H9 (cell line): ENCODE measurements at regions not wholly inside any gene's neighbourhood (a gene's known extent, or its start where the extent isn't known, plus 50 kb on each side); places are given as distances from the start of the nearest gene placed in this dataset.

Source experiments
- DNase-seq: peaks from one replicate; pipeline ENCODE4 v3.0.0-alpha.2; 2017
- H2AFZ ChIP-seq: one replicate; pipeline ENCODE4 v1.6.1; 2013; ENCODE audit warnings: mild to moderate bottlenecking, low read length, control low read depth, moderate library complexity
- H2AK5ac ChIP-seq: 2 replicates; pipeline ENCODE4 v1.6.1; 2013; ENCODE audit warnings: low read length, control low read depth, mixed read lengths; ENCODE audit not compliant: insufficient read length
- H2BK120ac ChIP-seq: one replicate; pipeline ENCODE4 v1.6.1; 2013; ENCODE audit warnings: low read depth, mild to moderate bottlenecking, low read length, control low read depth, inconsistent platforms; ENCODE audit not compliant: poor library complexity, severe bottlenecking
- H2BK12ac ChIP-seq: 2 replicates; pipeline ENCODE4 v1.6.1; 2013; ENCODE audit warnings: low read length, control low read depth, mixed read lengths, low read depth; ENCODE audit not compliant: insufficient read length
- H2BK15ac ChIP-seq: 2 replicates; pipeline ENCODE4 v1.6.1; 2013; ENCODE audit warnings: low read depth, low read length, control low read depth
- H2BK20ac ChIP-seq: one replicate; pipeline ENCODE4 v1.6.1; 2013; ENCODE audit warnings: low read depth, mild to moderate bottlenecking, low read length, control low read depth, inconsistent platforms; ENCODE audit not compliant: poor library complexity, severe bottlenecking
- H2BK5ac ChIP-seq: 2 replicates; pipeline ENCODE4 v1.6.1; 2013; ENCODE audit warnings: low read length, control low read depth, mixed read lengths; ENCODE audit not compliant: insufficient read length
- H3K14ac ChIP-seq: 2 replicates; pipeline ENCODE4 v1.6.1; 2013; ENCODE audit warnings: low read length, control low read depth; ENCODE audit not compliant: insufficient read depth
- H3K18ac ChIP-seq: 2 replicates; pipeline ENCODE4 v1.6.1; 2013; ENCODE audit warnings: low read depth, mild to moderate bottlenecking, mixed read lengths, low read length, control low read depth; ENCODE audit not compliant: insufficient read length
- H3K23ac ChIP-seq: 2 replicates; pipeline ENCODE4 v1.6.1; 2013; ENCODE audit warnings: low read length, control low read depth, mixed read lengths, low read depth; ENCODE audit not compliant: insufficient read length
- H3K23me2 ChIP-seq: 2 replicates; pipeline ENCODE4 v1.6.1; 2013; ENCODE audit warnings: low read depth, mild to moderate bottlenecking, mixed read lengths, low read length, control low read depth; ENCODE audit not compliant: insufficient read length, poor library complexity, severe bottlenecking
- H3K27ac ChIP-seq: 2 replicates; pipeline ENCODE4 v1.5.1; 2013; ENCODE audit warnings: low read length, control low read depth, mixed read lengths, low read depth; ENCODE audit not compliant: insufficient read length
- H3K27me3 ChIP-seq: 2 replicates; pipeline ENCODE4 v1.6.1; 2013; ENCODE audit warnings: low read length, control low read depth, inconsistent platforms; ENCODE audit not compliant: insufficient read depth
- H3K4ac ChIP-seq: 2 replicates; pipeline ENCODE4 v1.6.1; 2013; ENCODE audit warnings: low read depth, mild to moderate bottlenecking, control low read depth, inconsistent platforms, low read length, moderate library complexity
- H3K4me1 ChIP-seq: 2 replicates; pipeline ENCODE4 v1.6.1; 2013; ENCODE audit warnings: low read length, control low read depth, inconsistent platforms; ENCODE audit not compliant: insufficient read depth
- H3K4me2 ChIP-seq: 2 replicates; pipeline ENCODE4 v1.6.1; 2013; ENCODE audit warnings: low read length, control low read depth, mixed read lengths; ENCODE audit not compliant: insufficient read length, insufficient read depth
- H3K56ac ChIP-seq: 2 replicates; pipeline ENCODE4 v1.6.1; 2013; ENCODE audit warnings: low read depth, mild to moderate bottlenecking, mixed read lengths, low read length, control low read depth; ENCODE audit not compliant: insufficient read length
- H3K79me1 ChIP-seq: 2 replicates; pipeline ENCODE4 v1.6.1; 2013; ENCODE audit warnings: low read depth, mild to moderate bottlenecking, moderate library complexity, low read length, control low read depth, inconsistent platforms; ENCODE audit not compliant: insufficient read depth, poor library complexity, severe bottlenecking
- H3K79me2 ChIP-seq: 2 replicates; pipeline ENCODE4 v1.6.1; 2013; ENCODE audit warnings: low read length, control low read depth, inconsistent platforms; ENCODE audit not compliant: insufficient read depth
- H3K9ac ChIP-seq: 2 replicates; pipeline ENCODE4 v1.6.1; 2013; ENCODE audit warnings: low read length, control low read depth, mixed read lengths; ENCODE audit not compliant: insufficient read length; ENCODE audit errors: extremely low read depth
- H3K9me3 ChIP-seq: one replicate; pipeline ENCODE4 v1.6.1; 2013; ENCODE audit warnings: low read depth, low read length, inconsistent platforms; ENCODE audit not compliant: control insufficient read depth
- H3T11ph ChIP-seq: one replicate; pipeline ENCODE4 v1.6.1; 2013; ENCODE audit warnings: mild to moderate bottlenecking, low read length, control low read depth, inconsistent platforms
- H4K20me1 ChIP-seq: one replicate; pipeline ENCODE4 v1.6.1; 2013; ENCODE audit not compliant: control insufficient read depth, insufficient read length, insufficient read depth
- H4K5ac ChIP-seq: 2 replicates; pipeline ENCODE4 v1.6.1; 2013; ENCODE audit warnings: low read depth, mild to moderate bottlenecking, mixed read lengths, low read length, control low read depth; ENCODE audit not compliant: insufficient read length
- H4K8ac ChIP-seq: replicated peaks from 2 replicates; pipeline ENCODE4 v1.6.1; 2013; ENCODE audit warnings: low read length, control low read depth, mixed read lengths, low read depth; ENCODE audit not compliant: insufficient read length
- H4K91ac ChIP-seq: 2 replicates; pipeline ENCODE4 v1.6.1; 2013; ENCODE audit warnings: low read depth, mild to moderate bottlenecking, moderate library complexity, mixed read lengths, low read length, control low read depth; ENCODE audit not compliant: insufficient read length
- H3K27ac Mint-ChIP-seq, 3 experiments: 2 replicates in 2 of 3; 3 replicates in 1 of 3; pipeline ENCODE4 v1.8.0; 2020 to 2021; ENCODE audit warnings: mixed read lengths in 3 of 3, mild to moderate bottlenecking in 1 of 3, moderate library complexity in 1 of 3
- H3K27me3 Mint-ChIP-seq: 2 replicates; pipeline ENCODE4 v1.8.0; 2021; ENCODE audit warnings: low read depth, mild to moderate bottlenecking, moderate library complexity, mixed read lengths
- H3K36me3 Mint-ChIP-seq, 3 experiments: 2 replicates in 2 of 3; 3 replicates in 1 of 3; pipeline ENCODE4 v1.8.0; 2020 to 2021; ENCODE audit warnings: low read depth in 3 of 3, mixed read lengths in 3 of 3; ENCODE audit not compliant: insufficient read depth in 1 of 3
- H3K4me1 Mint-ChIP-seq, 2 experiments: 2 replicates each; pipeline ENCODE4 v1.8.0; 2020; ENCODE audit warnings: mixed read lengths in 2 of 2
- H3K4me3 Mint-ChIP-seq, 2 experiments: 2 replicates in 1 of 2; 3 replicates in 1 of 2; pipeline ENCODE4 v1.8.0; 2020 to 2021; ENCODE audit warnings: mild to moderate bottlenecking in 2 of 2, mixed read lengths in 2 of 2, moderate library complexity in 1 of 2
- H3K9me3 Mint-ChIP-seq, 2 experiments: 2 replicates in 1 of 2; 3 replicates in 1 of 2; pipeline ENCODE4 v1.8.0; 2020; ENCODE audit warnings: mild to moderate bottlenecking in 2 of 2, mixed read lengths in 2 of 2, moderate library complexity in 1 of 2
- CTCF ChIP-seq: fragments of 200-600 bp; sonication (generic); conservative IDR thresholded peaks from 3 replicates; pipeline ENCODE4 v1.8.0; 2021; ENCODE audit warnings: antibody characterized with exemption, mild to moderate bottlenecking
- WGBS: extraction: QIAGEN DNeasy Blood & Tissue Kit; methylation state at CpG from one replicate; pipeline ENCODE4 v1.1.7; 2013; ENCODE audit warnings: missing lambda C conversion rate, low lambda C conversion rate, mixed read lengths; ENCODE audit not compliant: insufficient read length; ENCODE audit errors: extremely low coverage; 5-methylcytosine and 5-hydroxymethylcytosine counted together

DNA sequence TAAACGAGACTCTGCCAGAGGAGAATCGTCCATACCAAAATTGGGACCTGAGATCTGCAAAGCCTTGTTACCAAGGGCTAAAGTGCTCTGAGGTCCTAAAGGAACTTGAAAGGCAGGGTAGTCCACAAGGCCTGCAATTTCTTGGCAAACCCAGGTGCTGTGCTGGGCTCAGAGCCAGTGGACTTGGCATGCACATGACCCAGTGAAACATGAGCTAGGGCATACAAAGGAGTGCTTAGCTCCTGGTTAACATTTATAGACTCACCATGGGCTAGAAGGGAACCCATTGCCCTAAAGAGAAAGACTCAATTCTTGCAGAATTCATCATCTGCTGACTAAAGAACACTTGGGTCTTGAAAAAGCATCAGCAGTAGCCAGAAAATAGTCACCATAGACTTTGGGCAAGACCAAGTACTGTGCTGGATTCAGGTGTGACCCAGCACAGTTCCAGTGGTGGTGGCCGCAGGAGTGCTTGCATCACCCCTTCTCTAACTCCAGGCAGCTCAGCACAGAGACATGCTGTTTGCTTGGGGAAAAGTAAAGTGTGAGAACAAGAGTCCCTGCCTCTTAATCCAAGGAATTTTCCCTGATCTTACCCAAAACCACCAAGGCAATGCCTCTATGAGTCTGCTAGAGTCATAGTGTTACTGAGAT lies 1069.4 kb upstream of the ADGRL2 start:
- no peaks in the 10 kb centered on the region for H4K20me1 ChIP-seq
- no peak overlapping the region for H3K18ac ChIP-seq
- H3K27me3 ChIP-seq: no peaks in the 10 kb centered on the region
- TF ChIP-seq CTCF: no peak
- H3K27ac ChIP-seq: no peak overlapping the region
- no peaks in the 10 kb centered on the region for H3K4me1 ChIP-seq
- H4K5ac ChIP-seq: no peak overlapping the region
- no peaks in the 10 kb centered on the region for H3K23me2 ChIP-seq
- H3K4ac ChIP-seq: no peak overlapping the region
- H3K79me1 ChIP-seq: no peaks in the 10 kb centered on the region
- no peak overlapping the region for H2BK120ac ChIP-seq
- H4K91ac ChIP-seq: no peak overlapping the region
- H2BK15ac ChIP-seq: no peak overlapping the region
- H2AFZ ChIP-seq: no peak overlapping the region
- H3K27me3 Mint-ChIP-seq: no peaks in the 10 kb centered on the region
- no peak overlapping the region for H3K4me2 ChIP-seq
- H3K4me1 Mint-ChIP-seq: no peaks in the 10 kb centered on the region
- H3K79me2 ChIP-seq: no peaks in the 10 kb centered on the region
- H3T11ph ChIP-seq: no peak overlapping the region
- no peaks in the 10 kb centered on the region for H3K9me3 ChIP-seq
- no peak overlapping the region for H3K4me3 Mint-ChIP-seq
- peaks cover 6 to 13% of the 10 kb centered on the region in 2 experiments; a peak in 4 of 5 replicates for H3K9me3 Mint-ChIP-seq
- no CpG with 5 or more reads among the region's 3 CpGs for WGBS
- H3K36me3 Mint-ChIP-seq: peaks cover 0 to 14% (median 5%) of the 10 kb centered on the region in 3 experiments; a peak in 5 of 7 replicates
- H2BK5ac ChIP-seq: no peak overlapping the region
- no peak overlapping the region for H3K27ac Mint-ChIP-seq
- no peak overlapping the region for H3K56ac ChIP-seq
- no peak overlapping the region for H4K8ac ChIP-seq
- no peak overlapping the region for H2BK12ac ChIP-seq
- H3K9ac ChIP-seq: no peak overlapping the region
- no peak overlapping the region for H3K23ac ChIP-seq
- H2AK5ac ChIP-seq: no peak overlapping the region
- H2BK20ac ChIP-seq: no peak overlapping the region
- DNase-seq: no peak
- no peak overlapping the region for H3K14ac ChIP-seq
